Retinal pigment epithelial cell (primary cell): ENCODE measurements at regions not wholly inside any gene's neighbourhood (a gene's known extent, or its start where the extent isn't known, plus 50 kb on each side); places are given as distances from the start of the nearest gene placed in this dataset.

Experiments used
- DNase-seq: peaks from one replicate; pipeline ENCODE4 v3.0.0-alpha.2; 2010; ENCODE audit warnings: low read depth
- H3K4me3 ChIP-seq: 2 replicates; pipeline ENCODE4 v1.5.1; 2011; ENCODE audit warnings: mild to moderate bottlenecking, low read length, control low read depth, moderate library complexity
- TF ChIP-seq, protein P1 (sequence below): conservative IDR thresholded peaks from 2 replicates; pipeline ENCODE4 v1.5.1; 2011; ENCODE audit warnings: low read depth, low read length, control low read depth, inconsistent platforms

DNA sequence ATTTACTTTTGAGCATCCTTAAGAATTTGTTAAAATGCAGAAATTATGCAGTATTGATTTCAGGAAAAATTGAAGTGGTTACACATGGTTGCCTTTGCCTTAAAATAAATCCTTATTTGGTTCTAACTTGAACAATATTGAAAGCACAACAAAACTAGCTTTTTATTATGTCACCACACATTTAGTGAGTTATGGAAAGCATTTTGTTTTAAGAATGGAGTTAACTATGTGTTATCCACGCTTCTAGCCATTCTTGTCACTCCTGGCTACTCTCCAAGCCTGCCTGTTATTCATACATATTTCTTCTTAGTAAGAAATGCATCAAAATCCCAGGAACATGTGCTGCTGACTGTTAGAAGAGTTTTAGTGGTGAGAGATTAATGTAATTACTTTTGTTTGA is 73.9 kb downstream of the FAT4 start:
- TF ChIP-seq, protein P1, sequence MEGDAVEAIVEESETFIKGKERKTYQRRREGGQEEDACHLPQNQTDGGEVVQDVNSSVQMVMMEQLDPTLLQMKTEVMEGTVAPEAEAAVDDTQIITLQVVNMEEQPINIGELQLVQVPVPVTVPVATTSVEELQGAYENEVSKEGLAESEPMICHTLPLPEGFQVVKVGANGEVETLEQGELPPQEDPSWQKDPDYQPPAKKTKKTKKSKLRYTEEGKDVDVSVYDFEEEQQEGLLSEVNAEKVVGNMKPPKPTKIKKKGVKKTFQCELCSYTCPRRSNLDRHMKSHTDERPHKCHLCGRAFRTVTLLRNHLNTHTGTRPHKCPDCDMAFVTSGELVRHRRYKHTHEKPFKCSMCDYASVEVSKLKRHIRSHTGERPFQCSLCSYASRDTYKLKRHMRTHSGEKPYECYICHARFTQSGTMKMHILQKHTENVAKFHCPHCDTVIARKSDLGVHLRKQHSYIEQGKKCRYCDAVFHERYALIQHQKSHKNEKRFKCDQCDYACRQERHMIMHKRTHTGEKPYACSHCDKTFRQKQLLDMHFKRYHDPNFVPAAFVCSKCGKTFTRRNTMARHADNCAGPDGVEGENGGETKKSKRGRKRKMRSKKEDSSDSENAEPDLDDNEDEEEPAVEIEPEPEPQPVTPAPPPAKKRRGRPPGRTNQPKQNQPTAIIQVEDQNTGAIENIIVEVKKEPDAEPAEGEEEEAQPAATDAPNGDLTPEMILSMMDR: no peak
- no peak overlapping the region for H3K4me3 ChIP-seq
- DNase-seq: peak; percentile 88

DNA sequence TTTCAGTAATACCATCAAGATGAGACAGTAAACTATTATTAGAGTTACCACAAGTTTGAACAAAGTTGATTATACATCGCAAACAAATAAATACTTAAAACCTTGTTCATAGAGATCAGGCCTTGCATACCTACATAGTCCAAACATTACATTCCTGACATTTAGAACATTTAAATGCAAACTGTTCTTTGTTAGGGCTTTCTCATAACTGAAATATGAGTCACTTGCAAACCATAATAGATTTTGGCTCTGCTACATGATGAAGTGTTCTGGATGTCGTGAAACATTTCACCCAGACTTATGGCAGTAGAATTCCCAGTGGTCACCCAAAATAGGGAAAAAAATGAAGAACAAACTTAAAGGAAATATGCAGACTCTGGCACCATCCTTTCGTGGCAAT is 75.0 kb downstream of the FAT4 start:
- TF ChIP-seq, protein P1: no peak
- peak; percentile 81 for DNase-seq
- H3K4me3 ChIP-seq: no peak overlapping the region

DNA sequence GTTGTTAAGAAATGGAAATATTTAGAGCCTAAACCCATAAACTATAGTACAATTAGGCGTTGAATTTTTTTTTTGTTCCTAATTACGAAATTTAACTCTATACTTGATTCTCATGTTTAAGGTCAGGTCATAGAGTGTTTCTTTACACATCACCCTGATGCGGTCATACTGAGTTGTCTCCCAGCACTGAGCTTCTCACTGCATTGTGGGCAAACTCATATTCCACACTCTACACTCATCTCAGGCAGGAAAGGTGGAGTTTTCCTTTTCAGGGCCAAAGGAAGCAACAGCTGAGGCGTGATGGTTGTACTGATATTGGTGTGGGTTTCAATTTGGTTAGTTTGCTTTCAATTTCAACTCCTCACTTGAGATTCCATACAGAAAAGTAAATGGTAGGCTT is 75.4 kb downstream of the FAT4 start:
- H3K4me3 ChIP-seq: no peak overlapping the region
- TF ChIP-seq, protein P1: no peak
- no peak for DNase-seq

DNA sequence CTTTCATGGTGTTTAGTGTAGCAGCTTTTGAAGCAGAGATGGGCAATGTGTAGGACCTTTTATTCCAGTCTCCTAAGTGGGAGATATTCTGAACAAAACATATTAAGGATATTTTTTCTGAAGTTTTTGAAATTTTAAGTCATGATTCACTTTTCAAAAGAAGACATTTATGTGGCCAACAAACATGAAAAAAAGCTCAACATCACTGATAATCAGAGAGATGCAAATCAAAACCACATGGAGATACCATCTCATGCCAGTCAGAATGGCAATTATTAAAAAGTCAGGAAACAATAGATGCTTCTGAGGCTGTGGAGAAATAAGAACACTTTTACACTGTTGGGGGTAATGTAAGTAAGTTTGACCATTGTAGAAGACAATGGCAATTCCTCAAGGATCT is 76.0 kb downstream of the FAT4 start:
- DNase-seq: no peak
- TF ChIP-seq, protein P1: no peak
- H3K4me3 ChIP-seq: no peak overlapping the region

DNA sequence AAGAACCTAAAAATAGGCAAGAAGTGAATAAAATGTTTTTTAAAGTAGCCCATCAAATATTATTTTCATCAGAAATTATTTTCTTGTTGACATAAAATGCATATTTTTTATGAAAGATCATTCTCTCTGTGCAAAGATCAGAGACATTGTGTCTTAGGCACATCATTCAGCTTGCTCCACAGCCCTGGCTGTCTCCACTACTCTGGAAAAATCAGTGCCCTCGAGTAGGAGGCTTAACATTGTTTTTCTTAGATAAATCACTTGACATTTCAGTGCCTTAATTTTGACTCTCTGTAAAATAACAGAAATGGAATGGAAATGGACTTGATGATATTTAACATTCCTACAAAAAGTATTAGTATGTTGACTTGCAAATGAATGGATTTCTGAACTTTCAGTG is 77.9 kb downstream of the FAT4 start:
- DNase-seq: no peak
- TF ChIP-seq, protein P1: no peak
- no peak overlapping the region for H3K4me3 ChIP-seq

DNA sequence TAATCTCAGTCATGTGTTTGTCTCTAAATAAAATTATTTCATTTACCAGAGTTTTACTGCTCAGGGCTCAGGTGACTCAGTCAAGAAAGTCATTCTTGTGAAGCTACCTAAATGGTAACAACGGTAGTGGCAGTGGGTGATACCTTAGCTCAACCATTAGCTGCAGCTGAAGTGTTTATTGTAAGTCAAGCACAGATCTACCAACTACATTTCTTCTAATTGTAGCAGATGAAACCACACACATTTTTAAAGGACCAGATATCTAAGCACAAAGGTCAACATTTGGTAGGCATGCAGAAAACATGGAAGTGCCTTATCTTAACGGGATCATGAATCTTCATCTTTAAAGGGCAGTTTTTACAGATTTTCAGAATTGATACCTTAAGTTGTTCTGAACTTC is 79.1 kb downstream of the FAT4 start:
- H3K4me3 ChIP-seq: no peak overlapping the region
- no peak for DNase-seq
- TF ChIP-seq, protein P1: no peak

DNA sequence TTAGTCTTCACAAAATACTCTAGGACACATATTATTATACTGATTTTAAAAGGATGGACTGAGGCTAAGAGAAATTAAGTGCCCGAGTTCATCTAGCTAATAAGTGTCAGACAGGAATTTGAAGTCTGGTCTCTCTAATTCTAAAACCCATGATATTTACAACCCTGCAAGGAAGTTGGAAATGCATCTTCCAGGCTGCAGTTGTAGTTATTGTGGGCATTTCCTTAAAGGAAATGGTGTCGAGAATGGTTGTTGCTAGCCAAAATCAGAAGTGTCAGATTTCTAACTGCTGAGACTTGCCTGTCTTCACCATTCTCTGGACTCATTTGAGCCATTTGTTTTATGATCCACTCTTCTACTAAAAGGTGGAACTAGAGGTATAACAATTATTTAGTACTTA is 82.5 kb downstream of the FAT4 start:
- H3K4me3 ChIP-seq: no peak overlapping the region
- no peak for DNase-seq
- TF ChIP-seq, protein P1: no peak
